ENCODE measurements at regions not wholly inside any gene's neighbourhood (a gene's known extent, or its start where the extent isn't known, plus 50 kb on each side); places are given as distances from the start of the nearest gene placed in this dataset.
"Not testable (repeated sequence)": the region's sequence is repeated elsewhere in the genome, so short reads cannot be mapped to it uniquely, and the experiment has no call there.

- DNase-seq (ENCODE audit: low read depth): peak; percentile 4
These were observed 52.3 kb upstream of the CNOT10 start for GRCh38 chr3:32632533-32633265.

GRCh38 chr3:32630266-32630665, 54.7 kb upstream of the CNOT10 start:
- peak; percentile 35 for DNase-seq (ENCODE audit: low read depth)

GRCh38 chr3:32626631-32627030, 56.0 kb upstream of the DYNC1LI1 start:
- DNase-seq (ENCODE audit: low read depth): no peak

- DNase-seq (ENCODE audit: low read depth): not testable (repeated sequence)
These were observed 55.0 kb upstream of the DYNC1LI1 start for GRCh38 chr3:32625543-32626176.

- DNase-seq (ENCODE audit: low read depth): no peak
These were observed 52.9 kb upstream of the DYNC1LI1 start for GRCh38 chr3:32623532-32623931.

- no peak for DNase-seq (ENCODE audit: low read depth)
These were observed 50.8 kb upstream of the DYNC1LI1 start for GRCh38 chr3:32621466-32621865.

- DNase-seq (ENCODE audit: low read depth): no peak
These were observed 50.1 kb upstream of the DYNC1LI1 start for GRCh38 chr3:32620611-32621310.
